ENCODE measurements at regions not wholly inside any gene's neighbourhood (a gene's known extent, or its start where the extent isn't known, plus 50 kb on each side); places are given as distances from the start of the nearest gene placed in this dataset.

- no peak for TF ChIP-seq CTCF (IDR thresholded peaks at IDR 0.05; ENCODE audit: low read depth, low read length)
- in situ Hi-C loops (cut with HindIII; ENCODE audit: low sequenced_read_pairs): no loop called here
- no peak for DNase-seq (ENCODE audit: low read depth, low spot score)
- H3K4me3 ChIP-seq (ENCODE audit: low read depth, low read length): no peak overlapping the region
These were observed 191.9 kb downstream of the CD83 start for GRCh38 chr6:14309516-14309915.

GRCh38 chr6:14309951-14310445 lies 192.4 kb downstream of the CD83 start:
- no peak for TF ChIP-seq CTCF (IDR thresholded peaks at IDR 0.05; ENCODE audit: low read depth, low read length)
- in situ Hi-C loops (cut with HindIII; ENCODE audit: low sequenced_read_pairs): no loop called here
- DNase-seq (ENCODE audit: low read depth, low spot score): no peak
- H3K4me3 ChIP-seq (ENCODE audit: low read depth, low read length): no peak overlapping the region

- no peak for DNase-seq (ENCODE audit: low read depth, low spot score)
- no peak overlapping the region for H3K4me3 ChIP-seq (ENCODE audit: low read depth, low read length)
- in situ Hi-C loops (cut with HindIII; ENCODE audit: low sequenced_read_pairs): no loop called here
- TF ChIP-seq CTCF (IDR thresholded peaks at IDR 0.05; ENCODE audit: low read depth, low read length): no peak
These were observed 193.4 kb downstream of the CD83 start for GRCh38 chr6:14310960-14311359.

- in situ Hi-C loops (cut with HindIII; ENCODE audit: low sequenced_read_pairs): no loop called here
These were observed 195.0 kb downstream of the CD83 start for GRCh38 chr6:14312587-14312986.

GRCh38 chr6:14313248-14313647 lies 195.7 kb downstream of the CD83 start:
- TF ChIP-seq CTCF (IDR thresholded peaks at IDR 0.05; ENCODE audit: low read depth, low read length): no peak
- in situ Hi-C loops (cut with HindIII; ENCODE audit: low sequenced_read_pairs): no loop called here
- DNase-seq (ENCODE audit: low read depth, low spot score): no peak
- no peak overlapping the region for H3K4me3 ChIP-seq (ENCODE audit: low read depth, low read length)

More at GRCh38 chr6:14312587-14312986, 195.0 kb downstream of the CD83 start:
- H3K4me3 ChIP-seq (ENCODE audit: low read depth, low read length): no peak overlapping the region
- no peak for TF ChIP-seq CTCF (IDR thresholded peaks at IDR 0.05; ENCODE audit: low read depth, low read length)
- DNase-seq (ENCODE audit: low read depth, low spot score): no peak

GRCh38 chr6:14315353-14315752 lies 197.8 kb downstream of the CD83 start:
- in situ Hi-C loops (cut with HindIII; ENCODE audit: low sequenced_read_pairs): no loop called here
- no peak for DNase-seq (ENCODE audit: low read depth, low spot score)
- no peak for TF ChIP-seq CTCF (IDR thresholded peaks at IDR 0.05; ENCODE audit: low read depth, low read length)
- H3K4me3 ChIP-seq (ENCODE audit: low read depth, low read length): no peak overlapping the region

Data from astrocyte of the spinal cord (primary cell).